ENCODE measurements at regions not wholly inside any gene's neighbourhood (a gene's known extent, or its start where the extent isn't known, plus 50 kb on each side); places are given as distances from the start of the nearest gene placed in this dataset.

DNA sequence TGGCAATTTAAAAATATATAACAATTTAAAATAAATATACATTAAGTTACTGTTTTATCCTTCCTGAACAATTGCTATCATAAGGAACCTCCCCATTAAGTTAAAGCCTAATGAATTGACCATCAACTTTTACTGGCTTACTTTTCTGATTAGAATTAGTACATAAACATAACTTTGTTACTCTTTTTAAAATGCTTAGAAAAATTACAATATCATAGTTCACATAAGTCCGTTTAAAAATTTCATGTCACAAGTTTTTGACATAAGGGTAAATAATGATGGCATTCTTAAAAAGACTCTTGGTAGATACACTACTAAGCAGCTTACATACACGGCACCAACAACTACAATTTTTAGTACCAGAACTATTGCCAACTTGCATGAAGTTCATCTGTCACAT lies 1308.6 kb downstream of the FSCB start:
- H4K8ac ChIP-seq (ENCODE audit: low read depth, low read length), result no peak overlapping the region
- no peak overlapping the region for H4K12ac ChIP-seq (ENCODE audit: low read depth, low read length)
- H3K79me1 ChIP-seq (ENCODE audit: low read length), result no peaks in the 10 kb centered on the region
- H3K18ac ChIP-seq (ENCODE audit: low read length), result no peak overlapping the region
- H2BK5ac ChIP-seq (ENCODE audit: low read depth, low read length, poor library complexity), result no peak overlapping the region
- no peak overlapping the region for H3K4me3 ChIP-seq (ENCODE audit: low read depth, low read length)
- WGBS (ENCODE audit: extremely low coverage, insufficient coverage, insufficient read length), result no CpG with 5 or more reads among the region's 2 CpGs
- H3K79me2 ChIP-seq (ENCODE audit: control insufficient read depth, insufficient read depth, low read length, poor library complexity), result no peaks in the 10 kb centered on the region
- no peak overlapping the region for H3K9ac ChIP-seq (ENCODE audit: low read length)
- H3K4me2 ChIP-seq (ENCODE audit: low read length), result no peak overlapping the region
- no peak overlapping the region for H2BK12ac ChIP-seq (ENCODE audit: low read length)
- H4K91ac ChIP-seq (ENCODE audit: low read depth, low read length), result no peak overlapping the region
- no peaks in the 10 kb centered on the region for H3K9me3 ChIP-seq (ENCODE audit: insufficient read depth, low read depth, low read length)
- no peak overlapping the region for H2AK5ac ChIP-seq (ENCODE audit: low read length)
- H3K14ac ChIP-seq (ENCODE audit: low read length), result no peak overlapping the region
- no peak for DNase-seq
- H2BK120ac ChIP-seq (ENCODE audit: insufficient read depth, low read length, poor library complexity), result no peak overlapping the region
- H3K23ac ChIP-seq (ENCODE audit: low read length), result no peak overlapping the region
- no peaks in the 10 kb centered on the region for H3K36me3 ChIP-seq (ENCODE audit: control insufficient read depth in 1 of 2, insufficient read depth in 2 of 2, low read length in 2 of 2)
- no peak overlapping the region for H3K4ac ChIP-seq (ENCODE audit: low read depth, low read length)
- no peak overlapping the region for H2AFZ ChIP-seq (ENCODE audit: insufficient read depth, low read length, poor library complexity)
- no peaks in the 10 kb centered on the region for H3K27me3 ChIP-seq (ENCODE audit: insufficient read depth, low read length)
- H3K4me1 ChIP-seq (ENCODE audit: control insufficient read depth in 1 of 2, insufficient read depth in 2 of 2, low read length in 2 of 2), result no peaks in the 10 kb centered on the region
- no peak overlapping the region for H3K27ac ChIP-seq (ENCODE audit: low read depth, low read length)

- Histone ChIP-seq H4K8ac (ENCODE audit: low read depth, low read length) (no peak overlapping the region), H3K79me1 (ENCODE audit: low read length) (no peaks in the 10 kb centered on the region), H2AK5ac (ENCODE audit: low read length) (no peak overlapping the region), H3K4ac (ENCODE audit: low read depth, low read length) (no peak overlapping the region), H2BK5ac (ENCODE audit: low read depth, low read length, poor library complexity) (no peak overlapping the region), H3K23ac (ENCODE audit: low read length) (no peak overlapping the region), H3K9me3 (ENCODE audit: insufficient read depth, low read depth, low read length) (no peaks in the 10 kb centered on the region), H3K18ac (ENCODE audit: low read length) (no peak overlapping the region), H2BK12ac (ENCODE audit: low read length) (no peak overlapping the region), H3K36me3 (ENCODE audit: control insufficient read depth in 1 of 2, insufficient read depth in 2 of 2, low read length in 2 of 2) (no peaks in the 10 kb centered on the region), H4K12ac (ENCODE audit: low read depth, low read length) (no peak overlapping the region), H2AFZ (ENCODE audit: insufficient read depth, low read length, poor library complexity) (no peak overlapping the region), H3K4me2 (ENCODE audit: low read length) (no peak overlapping the region), H3K4me1 (ENCODE audit: control insufficient read depth in 1 of 2, insufficient read depth in 2 of 2, low read length in 2 of 2) (no peaks in the 10 kb centered on the region), H3K14ac (ENCODE audit: low read length) (no peak overlapping the region), H3K27me3 (ENCODE audit: insufficient read depth, low read length) (no peaks in the 10 kb centered on the region), H3K9ac (ENCODE audit: low read length) (no peak overlapping the region), H2BK120ac (ENCODE audit: insufficient read depth, low read length, poor library complexity) (no peak overlapping the region), H3K79me2 (ENCODE audit: control insufficient read depth, insufficient read depth, low read length, poor library complexity) (no peaks in the 10 kb centered on the region), H3K4me3 (ENCODE audit: low read depth, low read length) (no peak overlapping the region), H3K27ac (ENCODE audit: low read depth, low read length) (no peak overlapping the region), H4K91ac (ENCODE audit: low read depth, low read length) (no peak overlapping the region)
- no peak for DNase-seq
- WGBS (ENCODE audit: extremely low coverage, insufficient coverage, insufficient read length), result no CpG with 5 or more reads among the region's 3 CpGs
Observed at GRCh38 chr14:43184540-43184939, 1322.5 kb downstream of the FSCB start.

GRCh38 chr14:43183916-43184315 lies 1323.2 kb downstream of the FSCB start:
- H2BK120ac ChIP-seq (ENCODE audit: insufficient read depth, low read length, poor library complexity), result no peak overlapping the region
- WGBS (ENCODE audit: extremely low coverage, insufficient coverage, insufficient read length), result no CpG with 5 or more reads among the region's 3 CpGs
- H2BK5ac ChIP-seq (ENCODE audit: low read depth, low read length, poor library complexity), result no peak overlapping the region
- H2BK12ac ChIP-seq (ENCODE audit: low read length), result no peak overlapping the region
- H3K4me2 ChIP-seq (ENCODE audit: low read length), result no peak overlapping the region
- no peaks in the 10 kb centered on the region for H3K27me3 ChIP-seq (ENCODE audit: insufficient read depth, low read length)
- H3K27ac ChIP-seq (ENCODE audit: low read depth, low read length), result no peak overlapping the region
- no peak overlapping the region for H4K91ac ChIP-seq (ENCODE audit: low read depth, low read length)
- no peak overlapping the region for H2AFZ ChIP-seq (ENCODE audit: insufficient read depth, low read length, poor library complexity)
- no peak overlapping the region for H4K8ac ChIP-seq (ENCODE audit: low read depth, low read length)
- no peak overlapping the region for H2AK5ac ChIP-seq (ENCODE audit: low read length)
- no peak overlapping the region for H3K23ac ChIP-seq (ENCODE audit: low read length)
- no peak overlapping the region for H3K18ac ChIP-seq (ENCODE audit: low read length)
- no peaks in the 10 kb centered on the region for H3K79me1 ChIP-seq (ENCODE audit: low read length)
- H3K4me3 ChIP-seq (ENCODE audit: low read depth, low read length), result no peak overlapping the region
- no peaks in the 10 kb centered on the region for H3K4me1 ChIP-seq (ENCODE audit: control insufficient read depth in 1 of 2, insufficient read depth in 2 of 2, low read length in 2 of 2)
- H3K14ac ChIP-seq (ENCODE audit: low read length), result no peak overlapping the region
- no peaks in the 10 kb centered on the region for H3K36me3 ChIP-seq (ENCODE audit: control insufficient read depth in 1 of 2, insufficient read depth in 2 of 2, low read length in 2 of 2)
- no peaks in the 10 kb centered on the region for H3K79me2 ChIP-seq (ENCODE audit: control insufficient read depth, insufficient read depth, low read length, poor library complexity)
- no peak for DNase-seq
- no peaks in the 10 kb centered on the region for H3K9me3 ChIP-seq (ENCODE audit: insufficient read depth, low read depth, low read length)
- no peak overlapping the region for H4K12ac ChIP-seq (ENCODE audit: low read depth, low read length)
- no peak overlapping the region for H3K9ac ChIP-seq (ENCODE audit: low read length)
- H3K4ac ChIP-seq (ENCODE audit: low read depth, low read length), result no peak overlapping the region

- no peak overlapping the region for H3K9ac ChIP-seq (ENCODE audit: low read length)
- no peak overlapping the region for H3K27ac ChIP-seq (ENCODE audit: low read depth, low read length)
- no peak overlapping the region for H3K4me2 ChIP-seq (ENCODE audit: low read length)
- H3K4me1 ChIP-seq (ENCODE audit: control insufficient read depth in 1 of 2, insufficient read depth in 2 of 2, low read length in 2 of 2), result no peaks in the 10 kb centered on the region
- no peaks in the 10 kb centered on the region for H3K27me3 ChIP-seq (ENCODE audit: insufficient read depth, low read length)
- no peak for DNase-seq
- no CpG with 5 or more reads among the region's 2 CpGs for WGBS (ENCODE audit: extremely low coverage, insufficient coverage, insufficient read length)
- no peak overlapping the region for H4K91ac ChIP-seq (ENCODE audit: low read depth, low read length)
- H3K9me3 ChIP-seq (ENCODE audit: insufficient read depth, low read depth, low read length), result no peaks in the 10 kb centered on the region
- no peak overlapping the region for H2BK120ac ChIP-seq (ENCODE audit: insufficient read depth, low read length, poor library complexity)
- H3K36me3 ChIP-seq (ENCODE audit: control insufficient read depth in 1 of 2, insufficient read depth in 2 of 2, low read length in 2 of 2), result no peaks in the 10 kb centered on the region
- no peak overlapping the region for H2BK5ac ChIP-seq (ENCODE audit: low read depth, low read length, poor library complexity)
- H3K14ac ChIP-seq (ENCODE audit: low read length), result no peak overlapping the region
- H4K12ac ChIP-seq (ENCODE audit: low read depth, low read length), result no peak overlapping the region
- no peak overlapping the region for H3K4ac ChIP-seq (ENCODE audit: low read depth, low read length)
- no peak overlapping the region for H3K23ac ChIP-seq (ENCODE audit: low read length)
- H4K8ac ChIP-seq (ENCODE audit: low read depth, low read length), result no peak overlapping the region
- H3K4me3 ChIP-seq (ENCODE audit: low read depth, low read length), result no peak overlapping the region
- H3K18ac ChIP-seq (ENCODE audit: low read length), result no peak overlapping the region
- H2BK12ac ChIP-seq (ENCODE audit: low read length), result no peak overlapping the region
- no peaks in the 10 kb centered on the region for H3K79me2 ChIP-seq (ENCODE audit: control insufficient read depth, insufficient read depth, low read length, poor library complexity)
- no peak overlapping the region for H2AK5ac ChIP-seq (ENCODE audit: low read length)
- H2AFZ ChIP-seq (ENCODE audit: insufficient read depth, low read length, poor library complexity), result no peak overlapping the region
- H3K79me1 ChIP-seq (ENCODE audit: low read length), result no peaks in the 10 kb centered on the region
Observed at GRCh38 chr14:43175896-43176295, 1331.2 kb downstream of the FSCB start.
